GM12878 (cell line): ENCODE measurements at regions not wholly inside any gene's neighbourhood (a gene's known extent, or its start where the extent isn't known, plus 50 kb on each side); places are given as distances from the start of the nearest gene placed in this dataset.

ENCODE experiments used
- ATAC-seq: fragments of 200-7000 bp; cut with Tn5 transposase; 3 replicates; pipeline ENCODE4 v1.9.1; 2020; ENCODE audit warnings: mild to moderate bottlenecking, moderate library complexity
- BruUV-seq: library from RNA; stranded (reverse); fragments of 400-500 nt; replicated peaks from 2 replicates; lab custom pipeline; 2021; lab: Mats Ljungman, UMichigan
- CTCF ChIA-PET: fragments of 300-600 bp; sonication (Branson Sonifier 250); formaldehyde crosslinking; extraction: SDS; loops from one replicate; lab custom pipeline; 2021; ENCODE audit warnings: inconsistent platforms; lab: Yijun Ruan, JAX
- POLR2A ChIA-PET: fragments of 350-600 bp; formaldehyde crosslinking; extraction: SDS; loops from one replicate; lab custom pipeline; 2021; ENCODE audit warnings: inconsistent platforms; lab: Charles Lee
- RAD21 ChIA-PET: fragments of 300-600 bp; sonication (Branson Sonifier 250); formaldehyde crosslinking; loops from one replicate; lab custom pipeline; 2023; ENCODE audit warnings: antibody characterized with exemption; ENCODE audit not compliant: unreplicated experiment; lab: Charles Lee
- SMC1A ChIA-PET: fragments of 300-600 bp; sonication (Branson Sonifier 250); formaldehyde crosslinking; loops from one replicate; lab custom pipeline; 2023; ENCODE audit not compliant: unreplicated experiment, uncharacterized antibody; lab: Charles Lee
- DNase-seq: peaks from one replicate; pipeline ENCODE4 v3.0.0-alpha.2; 2011; ENCODE audit warnings: low read depth, low spot score
- FAIRE-seq: peaks from 3 replicates; lab custom pipeline; 2011; peaks lifted over from hg19 to GRCh38; lab: Jason Lieb, UNC
- H2AFZ ChIP-seq: 2 replicates; pipeline ENCODE4 v1.6.0; 2011; ENCODE audit warnings: low read depth, low read length, control low read depth; ENCODE audit not compliant: control insufficient read depth
- H3K27ac ChIP-seq: 2 replicates; pipeline ENCODE4 v1.5.1; 2011; ENCODE audit warnings: control low read depth; ENCODE audit not compliant: control insufficient read depth, insufficient read depth
- H3K27me3 ChIP-seq, 2 experiments: replicated peaks in 1 of 2; 2 replicates each; pipeline versions ENCODE4 v1.6.0 to v1.6.1; 2011; ENCODE audit warnings: low read length in 1 of 2; ENCODE audit not compliant: control insufficient read depth in 2 of 2, insufficient read depth in 2 of 2
- H3K36me3 ChIP-seq, 2 experiments: 2 replicates each; pipeline ENCODE4 v1.5.1; 2011; ENCODE audit warnings: low read length in 1 of 2; ENCODE audit not compliant: control insufficient read depth in 2 of 2, insufficient read depth in 2 of 2
- H3K4me1 ChIP-seq: 2 replicates; pipeline ENCODE4 v1.6.1; 2011; ENCODE audit warnings: mild to moderate bottlenecking, low read length, moderate library complexity, mixed read lengths; ENCODE audit not compliant: control insufficient read depth, insufficient read depth
- H3K4me2 ChIP-seq: 2 replicates; pipeline ENCODE4 v1.6.0; 2011; ENCODE audit warnings: control low read depth; ENCODE audit not compliant: control insufficient read depth, insufficient read depth
- H3K4me3 ChIP-seq: fragments of 200-600 bp; sonication (generic); 2 replicates; pipeline ENCODE4 v1.5.1; 2016
- H3K79me2 ChIP-seq: 2 replicates; pipeline ENCODE4 v1.6.0; 2011; ENCODE audit warnings: low read length; ENCODE audit not compliant: control insufficient read depth, insufficient read depth
- H3K9ac ChIP-seq: 2 replicates; pipeline ENCODE4 v1.8.0; 2011; ENCODE audit warnings: low read length, control low read depth, mixed read lengths; ENCODE audit not compliant: control insufficient read depth, insufficient read depth
- H3K9me3 ChIP-seq: replicated peaks from 3 replicates; pipeline ENCODE4 v1.5.1; 2011; ENCODE audit warnings: mild to moderate bottlenecking, low read length; ENCODE audit not compliant: control insufficient read depth, insufficient read depth
- H4K20me1 ChIP-seq: 2 replicates; pipeline ENCODE4 v1.6.0; 2011; ENCODE audit not compliant: control insufficient read depth, insufficient read depth
- DPF2 ChIP-seq: fragments of 450-650 bp; IDR thresholded peaks from 2 replicates; pipeline ENCODE4 v1.6.1; 2017; ENCODE audit warnings: mild to moderate bottlenecking
- EED ChIP-seq: sonication (generic); IDR thresholded peaks from 2 replicates; pipeline ENCODE4 v1.6.1; 2016; ENCODE audit warnings: antibody characterized with exemption, low read depth
- IKZF1 ChIP-seq: fragments of 450-650 bp; conservative IDR thresholded peaks from 2 replicates; pipeline ENCODE4 v1.6.1; 2017; ENCODE audit warnings: antibody characterized with exemption, mild to moderate bottlenecking
- MYC ChIP-seq: IDR thresholded peaks from 2 replicates; pipeline ENCODE4 v1.6.1; 2011; ENCODE audit warnings: mild to moderate bottlenecking, low read length, moderate library complexity, inconsistent platforms; ENCODE audit not compliant: insufficient read depth, insufficient replicate concordance, insufficient read length, severe bottlenecking
- RBBP5 ChIP-seq: fragments of 200-600 bp; sonication (generic); conservative IDR thresholded peaks from 2 replicates; pipeline ENCODE4 v1.6.1; 2016
- REST ChIP-seq: IDR thresholded peaks from 2 replicates; pipeline ENCODE4 v1.6.1; 2012; ENCODE audit warnings: mild to moderate bottlenecking, low read depth, low read length
- STAT1 ChIP-seq: fragments of 450-650 bp; conservative IDR thresholded peaks from 2 replicates; pipeline ENCODE4 v1.6.1; 2014; ENCODE audit warnings: antibody characterized with exemption, mild to moderate bottlenecking
- TCF12 ChIP-seq: IDR thresholded peaks from 2 replicates; pipeline ENCODE4 v1.6.1; 2011; ENCODE audit warnings: low read depth, mild to moderate bottlenecking, low read length
- ZNF274 ChIP-seq: IDR thresholded peaks from one replicate; pipeline ENCODE4 v1.8.0; 2011; ENCODE audit not compliant: insufficient read length, insufficient read depth
- WGBS: methylation state at CpG from one replicate; pipeline ENCODE4 v1.1.6; 2016; ENCODE audit warnings: low lambda C conversion rate; ENCODE audit not compliant: insufficient replicate concordance, insufficient coverage; ENCODE audit errors: missing lambda C conversion rate; 5-methylcytosine and 5-hydroxymethylcytosine counted together
- in situ Hi-C: fragments of 300-500 bp; cut with MboI; formaldehyde crosslinking; loops from 9 replicates; pipeline ENCODE4 v1.14.3; 2018; ENCODE audit warnings: mixed read lengths
- intact Hi-C: fragments of 100-400 bp; cut with micrococcal nuclease; formaldehyde crosslinking; loops from one replicate; pipeline ENCODE4 v1.14.2; 2022; ENCODE audit not compliant: unreplicated experiment

DNA sequence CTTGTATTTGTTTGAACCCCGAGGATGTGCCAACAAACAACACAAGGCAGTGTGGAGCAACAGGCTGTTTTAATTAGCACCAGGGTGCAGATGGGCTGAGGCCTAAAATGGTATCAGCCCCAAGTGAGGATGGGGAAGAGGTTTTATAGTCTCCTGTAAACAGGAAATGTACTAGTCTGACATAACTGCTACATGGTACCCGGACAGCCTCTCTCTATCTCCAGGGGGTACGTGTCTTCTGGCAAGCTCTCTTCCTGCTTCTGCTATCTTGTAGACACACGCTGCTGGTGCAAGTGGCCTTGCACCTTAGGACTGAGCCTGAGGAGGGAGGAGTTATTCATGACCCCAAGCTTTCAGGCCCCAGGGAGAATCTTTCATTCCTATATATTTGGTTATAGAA lies 2451.0 kb downstream of the TP53TG3F start:
- WGBS = 53% methylated on average over 4 of the region's 4 CpGs
- SMC1A ChIA-PET = no interaction called here
- ATAC-seq (no peak), FAIRE-seq (no peak)
- H2AFZ ChIP-seq = no peak overlapping the region
- no peak overlapping the region for H3K27ac ChIP-seq
- H3K27me3 ChIP-seq = no peaks in the 10 kb centered on the region
- no peaks in the 10 kb centered on the region for H3K36me3 ChIP-seq
- in situ Hi-C loops = loop anchor here (25.0 kb wide), 1 partner anchor 323 kb away; no protein-coding TSS in a partner anchor
- RAD21 ChIA-PET = no interaction called here
- TF ChIP-seq ZNF274 (no peak), REST (no peak), DPF2 (no peak), RBBP5 (no peak), EED (no peak), IKZF1 (no peak), STAT1 (no peak), TCF12 (no peak), MYC (no peak)
- TF ChIP-seq, all 136 proteins: peak for 0
- no peak overlapping the region for H3K4me3 ChIP-seq
- intact Hi-C loops = no loop called here
- H3K9ac ChIP-seq = no peak overlapping the region
- ChIA-PET POLR2A (no interaction called here), CTCF (no interaction called here)
- H3K4me2 ChIP-seq = no peak overlapping the region
- BruUV-seq = no TSS peak
- DNase-seq = no peak
- no peaks in the 10 kb centered on the region for H3K79me2 ChIP-seq
- no peaks in the 10 kb centered on the region; the same call in 2 of the 3 replicates for H3K9me3 ChIP-seq
- no peaks in the 10 kb centered on the region for H3K4me1 ChIP-seq
- no peaks in the 10 kb centered on the region for H4K20me1 ChIP-seq
